Naive thymus-derived CD4-positive, alpha-beta T cell (primary cell): ENCODE measurements at regions not wholly inside any gene's neighbourhood (a gene's known extent, or its start where the extent isn't known, plus 50 kb on each side); places are given as distances from the start of the nearest gene placed in this dataset.

Source experiments
- ATAC-seq: fragments of 150-1000 bp; cut with Tn5 transposase; 2 replicates; pipeline ENCODE4 v1.10.0; 2021; ENCODE audit warnings: mild to moderate bottlenecking, moderate library complexity
- CTCF ChIA-PET: fragments of 350-600 bp; sonication (Branson Sonifier 250); formaldehyde crosslinking; loops from one replicate; lab custom pipeline; 2021; ENCODE audit warnings: antibody characterized with exemption; lab: Charles Lee
- POLR2A ChIA-PET: fragments of 350-600 bp; sonication (Branson Sonifier 250); formaldehyde crosslinking; loops from one replicate; lab custom pipeline; 2021; ENCODE audit warnings: antibody characterized with exemption, inconsistent platforms; lab: Charles Lee
- DNase-seq, 9 donors: peaks; one replicate each; pipeline versions ENCODE4 v3.0.0 to v3.0.0-alpha.2; 2020 to 2022; ENCODE audit warnings: mixed read lengths in 1 of 9
- H3K27ac ChIP-seq: one replicate; pipeline ENCODE4 v1.7.0; 2013; ENCODE audit warnings: mild to moderate bottlenecking, low read depth, low read length, moderate library complexity
- H3K27me3 ChIP-seq, 2 donors: one replicate each; pipeline ENCODE4 v1.7.0; 2013; ENCODE audit warnings: low read length in 2 of 2, mild to moderate bottlenecking in 2 of 2, moderate library complexity in 2 of 2; ENCODE audit not compliant: control insufficient read depth in 2 of 2, insufficient read depth in 2 of 2
- H3K36me3 ChIP-seq, 3 experiments: 1 replicate in 2 of 3; 2 replicates in 1 of 3; pipeline ENCODE4 v1.7.0; 2013; ENCODE audit warnings: low read length in 3 of 3, mild to moderate bottlenecking in 3 of 3, moderate library complexity in 1 of 3; ENCODE audit not compliant: insufficient read depth in 3 of 3, control insufficient read depth in 2 of 3
- H3K4me1 ChIP-seq, 2 donors: one replicate each; pipeline ENCODE4 v1.7.0; 2013; ENCODE audit warnings: low read length in 2 of 2, mild to moderate bottlenecking in 2 of 2, moderate library complexity in 1 of 2; ENCODE audit not compliant: control insufficient read depth in 2 of 2, insufficient read depth in 2 of 2
- H3K4me3 ChIP-seq: 2 replicates; pipeline ENCODE4 v1.7.0; 2013; ENCODE audit warnings: mild to moderate bottlenecking, low read length
- H3K9me3 ChIP-seq, 3 experiments: 1 replicate in 2 of 3; 2 replicates in 1 of 3; pipeline ENCODE4 v1.7.0; 2013; ENCODE audit warnings: low read length in 3 of 3; ENCODE audit not compliant: control insufficient read depth in 2 of 3
- H3K27ac Mint-ChIP-seq, 9 donors: one replicate each; pipeline ENCODE4 v1.8.0; 2020 to 2022; ENCODE audit warnings: mixed read lengths in 9 of 9, mild to moderate bottlenecking in 8 of 9, moderate library complexity in 5 of 9, inconsistent platforms in 2 of 9
- H3K27me3 Mint-ChIP-seq, 5 donors: one replicate each; pipeline ENCODE4 v1.8.0; 2021 to 2022; ENCODE audit warnings: mixed read lengths in 5 of 5, mild to moderate bottlenecking in 1 of 5
- H3K36me3 Mint-ChIP-seq, 5 donors: one replicate each; pipeline ENCODE4 v1.8.0; 2020 to 2022; ENCODE audit warnings: mixed read lengths in 5 of 5, mild to moderate bottlenecking in 3 of 5, inconsistent platforms in 1 of 5
- H3K4me1 Mint-ChIP-seq, 7 donors: one replicate each; pipeline ENCODE4 v1.8.0; 2020 to 2022; ENCODE audit warnings: mixed read lengths in 7 of 7, mild to moderate bottlenecking in 3 of 7, inconsistent platforms in 1 of 7
- H3K4me3 Mint-ChIP-seq, 10 donors: one replicate each; pipeline ENCODE4 v1.8.0; 2020 to 2022; ENCODE audit warnings: mild to moderate bottlenecking in 10 of 10, mixed read lengths in 10 of 10, moderate library complexity in 6 of 10, inconsistent platforms in 2 of 10
- H3K9me3 Mint-ChIP-seq, 11 donors: one replicate each; pipeline ENCODE4 v1.8.0; 2020 to 2022; ENCODE audit warnings: mixed read lengths in 11 of 11, mild to moderate bottlenecking in 4 of 11, inconsistent platforms in 1 of 11, moderate library complexity in 1 of 11
- intact Hi-C, 2 donors: fragments of 100-400 bp; cut with micrococcal nuclease; formaldehyde crosslinking; loops; one replicate each; pipeline ENCODE4 v1.15.1; 2023

DNA sequence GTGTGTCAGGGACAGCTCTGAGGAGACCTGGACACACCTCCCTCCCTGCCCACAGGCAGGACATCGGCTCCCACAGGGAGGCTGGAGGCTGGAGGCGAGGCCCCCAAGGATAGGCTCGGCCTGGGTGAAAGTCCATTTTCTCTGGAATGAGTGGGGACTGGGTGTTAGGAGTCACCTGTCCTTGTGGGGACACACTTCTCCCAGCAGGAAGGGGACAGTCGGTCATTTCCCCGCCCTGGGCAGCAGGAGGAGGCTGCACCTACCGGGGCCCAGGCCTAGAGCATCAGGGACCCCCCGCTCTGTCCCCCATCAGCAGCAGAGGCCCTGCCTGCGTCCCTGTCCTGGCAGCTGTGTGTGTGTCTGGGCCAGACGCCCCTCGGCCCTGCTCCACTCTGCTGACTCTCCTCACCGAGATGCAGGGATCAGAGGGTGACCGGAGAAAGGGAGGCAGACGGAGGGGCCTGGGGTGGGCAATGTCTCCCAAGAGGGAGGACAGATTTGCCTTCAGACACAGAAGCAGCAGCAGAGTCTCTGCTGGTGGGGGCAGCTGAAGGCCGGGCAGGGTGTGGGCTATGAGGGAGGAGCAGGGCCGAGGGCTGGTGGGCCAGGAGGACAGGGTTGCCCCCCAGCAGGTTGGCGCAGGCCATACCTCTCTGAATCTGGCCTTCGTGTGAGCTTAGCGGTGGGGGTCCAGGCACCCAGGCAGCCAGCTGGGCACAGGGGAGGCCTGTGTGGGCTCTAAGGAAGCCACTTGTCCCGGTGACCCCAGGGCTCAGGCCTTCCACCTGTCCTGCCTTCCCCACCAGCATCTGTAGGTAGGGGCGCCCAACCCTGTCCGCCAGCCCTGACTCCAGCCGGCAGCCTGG, 125.7 kb upstream of the NKX1-1 start:
- peaks cover 0 to 3% (median 0%) of the 10 kb centered on the region in 11 donors for H3K9me3 Mint-ChIP-seq
- no peaks in the 10 kb centered on the region for H3K36me3 Mint-ChIP-seq
- no peaks in the 10 kb centered on the region for H3K36me3 ChIP-seq
- no peaks in the 10 kb centered on the region for H3K9me3 ChIP-seq
- intact Hi-C loops: no loop called here
- DNase-seq (no peak), ATAC-seq (peak; percentile 16)
- no peak overlapping the region for H3K4me3 Mint-ChIP-seq
- no peak overlapping the region for H3K4me3 ChIP-seq
- H3K27ac Mint-ChIP-seq: no peak overlapping the region
- no peaks in the 10 kb centered on the region for H3K4me1 ChIP-seq
- H3K27me3 ChIP-seq: no peaks in the 10 kb centered on the region
- peaks cover 5 to 24% (median 21%) of the 10 kb centered on the region in 5 donors for H3K27me3 Mint-ChIP-seq
- H3K27ac ChIP-seq: no peak overlapping the region
- H3K4me1 Mint-ChIP-seq: no peaks in the 10 kb centered on the region
- ChIA-PET CTCF (no interaction called here), POLR2A (no interaction called here)

DNA sequence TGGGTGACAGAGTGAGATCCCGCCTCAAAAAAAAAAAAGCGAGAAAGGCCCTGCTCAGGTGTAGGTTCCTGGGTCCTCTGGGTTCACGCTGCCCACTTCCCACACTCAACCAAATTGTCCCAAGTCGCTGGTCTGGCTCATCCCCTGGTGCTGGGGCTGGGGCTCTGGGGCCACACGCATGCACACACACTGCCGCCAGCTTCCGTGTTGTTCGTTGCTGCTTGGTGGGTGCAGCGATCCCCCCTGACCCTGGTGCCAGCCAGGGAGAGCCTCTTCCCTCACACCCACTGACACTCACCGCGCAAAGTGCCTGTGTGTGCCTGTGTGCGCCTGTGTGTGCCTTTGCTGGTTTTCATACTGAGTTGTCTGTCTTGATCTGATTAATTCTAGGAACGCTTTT, 124.1 kb upstream of the NKX1-1 start:
- H3K4me1 ChIP-seq: no peaks in the 10 kb centered on the region
- H3K27me3 ChIP-seq: no peaks in the 10 kb centered on the region
- no peaks in the 10 kb centered on the region for H3K9me3 ChIP-seq
- ChIA-PET POLR2A (no interaction called here), CTCF (interaction anchor here (0.8 kb wide), 1 partner anchor 10 kb away, joined by 3 read pairs; no protein-coding TSS in a partner anchor)
- H3K36me3 Mint-ChIP-seq: peaks cover 0 to 2% (median 0%) of the 10 kb centered on the region in 5 donors
- peaks cover 0 to 10% (median 5%) of the 10 kb centered on the region in 11 donors for H3K9me3 Mint-ChIP-seq
- peaks cover 6 to 30% (median 28%) of the 10 kb centered on the region in 5 donors for H3K27me3 Mint-ChIP-seq
- no peak overlapping the region for H3K27ac ChIP-seq
- ATAC-seq: no peak
- H3K36me3 ChIP-seq: no peaks in the 10 kb centered on the region
- H3K4me3 ChIP-seq: no peak overlapping the region
- no peak overlapping the region for H3K4me3 Mint-ChIP-seq
- H3K27ac Mint-ChIP-seq: no peak overlapping the region
- no peak for DNase-seq
- no peaks in the 10 kb centered on the region for H3K4me1 Mint-ChIP-seq
- intact Hi-C loops: no loop called here

GRCh38 chr4:1524761-1525160, 118.5 kb upstream of the NKX1-1 start:
- intact Hi-C loops: no loop called here
- Mint-ChIP-seq H3K36me3 (peaks cover 0 to 6% (median 0%) of the 10 kb centered on the region in 5 donors), H3K4me3 (no peak overlapping the region), H3K27ac (no peak overlapping the region), H3K4me1 (peaks cover 0 to 6% (median 1%) of the 10 kb centered on the region in 7 donors), H3K9me3 (peaks cover 0 to 22% (median 8%) of the 10 kb centered on the region in 11 donors), H3K27me3 (peaks cover 24 to 52% (median 39%) of the 10 kb centered on the region in 5 donors)
- DNase-seq (no peak), ATAC-seq (no peak)
- Histone ChIP-seq H3K36me3 (no peaks in the 10 kb centered on the region), H3K9me3 (no peaks in the 10 kb centered on the region), H3K27me3 (peaks cover 0 to 3% of the 10 kb centered on the region in 2 donors), H3K4me1 (no peaks in the 10 kb centered on the region), H3K27ac (no peak overlapping the region), H3K4me3 (no peak overlapping the region)
- ChIA-PET CTCF (no interaction called here), POLR2A (no interaction called here)

GRCh38 chr4:1523907-1524636, 117.8 kb upstream of the NKX1-1 start:
- Mint-ChIP-seq H3K4me1 (peaks cover 0 to 9% (median 4%) of the 10 kb centered on the region in 7 donors), H3K4me3 (peak overlapping the region in 1 of 10 donors; percentile 8), H3K9me3 (peaks cover 0 to 22% (median 8%) of the 10 kb centered on the region in 11 donors), H3K27me3 (peaks cover 23 to 50% (median 40%) of the 10 kb centered on the region in 5 donors), H3K36me3 (peaks cover 0 to 6% (median 0%) of the 10 kb centered on the region in 5 donors), H3K27ac (no peak overlapping the region)
- Histone ChIP-seq H3K36me3 (no peaks in the 10 kb centered on the region), H3K4me1 (no peaks in the 10 kb centered on the region), H3K27ac (no peak overlapping the region), H3K9me3 (no peaks in the 10 kb centered on the region), H3K4me3 (no peak overlapping the region), H3K27me3 (peaks cover 0 to 3% of the 10 kb centered on the region in 2 donors)
- ATAC-seq (no peak), DNase-seq (no peak)
- intact Hi-C loops: no loop called here
- ChIA-PET POLR2A (no interaction called here), CTCF (no interaction called here)

DNA sequence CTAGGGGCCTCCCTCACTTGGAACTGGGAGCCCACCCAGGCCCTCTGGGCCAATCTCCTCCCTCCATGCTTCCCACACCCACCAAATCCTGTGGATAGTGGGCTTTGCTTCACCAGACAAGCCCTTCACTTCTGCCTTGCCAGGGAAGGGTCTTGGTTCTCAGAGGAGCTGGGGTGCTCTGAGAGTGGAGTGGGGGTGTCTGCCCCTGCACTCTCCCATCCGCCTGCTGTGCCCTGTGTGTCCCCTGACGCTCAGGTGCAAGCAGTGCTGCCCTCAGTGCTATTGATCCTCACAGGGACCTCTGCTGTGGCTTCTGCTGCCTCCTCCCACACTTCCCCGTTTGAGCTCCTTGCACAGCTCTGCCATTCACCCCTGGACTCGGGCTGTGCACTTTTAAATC, 117.3 kb upstream of the NKX1-1 start:
- H3K9me3 Mint-ChIP-seq: peaks cover 0 to 22% (median 8%) of the 10 kb centered on the region in 11 donors
- intact Hi-C loops: no loop called here
- H3K27me3 Mint-ChIP-seq: peaks cover 21 to 45% (median 38%) of the 10 kb centered on the region in 5 donors

GRCh38 chr4:1523033-1523432, 116.8 kb upstream of the NKX1-1 start:
- CTCF ChIA-PET: no interaction called here
- ATAC-seq (no peak), DNase-seq (no peak)
- intact Hi-C loops: no loop called here
- Histone ChIP-seq H3K36me3 (no peaks in the 10 kb centered on the region), H3K27ac (no peak overlapping the region), H3K4me1 (no peaks in the 10 kb centered on the region), H3K27me3 (peaks cover 0 to 3% of the 10 kb centered on the region in 2 donors), H3K4me3 (no peak overlapping the region), H3K9me3 (no peaks in the 10 kb centered on the region)
- peaks cover 0 to 22% (median 8%) of the 10 kb centered on the region in 11 donors for H3K9me3 Mint-ChIP-seq
- peak overlapping the region in 1 of 10 donors; percentile 1 for H3K4me3 Mint-ChIP-seq
- H3K27ac Mint-ChIP-seq: no peak overlapping the region
- H3K4me1 Mint-ChIP-seq: peaks cover 0 to 9% (median 4%) of the 10 kb centered on the region in 7 donors
- peaks cover 21 to 40% (median 37%) of the 10 kb centered on the region in 5 donors for H3K27me3 Mint-ChIP-seq
- POLR2A ChIA-PET: no interaction called here
- H3K36me3 Mint-ChIP-seq: peaks cover 0 to 6% (median 0%) of the 10 kb centered on the region in 5 donors

More for the DNA sequence above, 117.3 kb upstream of the NKX1-1 start:
- Histone ChIP-seq H3K27ac (no peak overlapping the region), H3K27me3 (peaks cover 0 to 3% of the 10 kb centered on the region in 2 donors), H3K4me3 (no peak overlapping the region), H3K36me3 (no peaks in the 10 kb centered on the region), H3K9me3 (no peaks in the 10 kb centered on the region), H3K4me1 (no peaks in the 10 kb centered on the region)
- H3K27ac Mint-ChIP-seq: no peak overlapping the region
- CTCF ChIA-PET: no interaction called here
- ATAC-seq (no peak), DNase-seq (no peak)
- peaks cover 0 to 9% (median 4%) of the 10 kb centered on the region in 7 donors for H3K4me1 Mint-ChIP-seq
- POLR2A ChIA-PET: no interaction called here
- no peak overlapping the region for H3K4me3 Mint-ChIP-seq
- peaks cover 0 to 6% (median 0%) of the 10 kb centered on the region in 5 donors for H3K36me3 Mint-ChIP-seq
